ENCODE measurements at regions not wholly inside any gene's neighbourhood (a gene's known extent, or its start where the extent isn't known, plus 50 kb on each side); places are given as distances from the start of the nearest gene placed in this dataset.
A peak's percentile ranks its signal among the peaks of the same experiment; 100 is the strongest.
"Not testable (repeated sequence)": the region's sequence is repeated elsewhere in the genome, so short reads cannot be mapped to it uniquely, and the experiment has no call there.

GRCh38 chr7:32761451-32762205, 129.9 kb downstream of the KBTBD2 start:
- no peak for DNase-seq (ENCODE audit: low read depth)
- H3K4me3 ChIP-seq (ENCODE audit: low read length), result peak overlapping the region; percentile 34
- no peak for TF ChIP-seq CTCF (conservative IDR thresholded peaks at IDR 0.05; ENCODE audit: low read length)

- H3K4me3 ChIP-seq (ENCODE audit: low read length); DNase-seq (ENCODE audit: low read depth): not testable (repeated sequence)
Observed at GRCh38 chr7:32760755-32761154, 130.8 kb downstream of the KBTBD2 start.

- DNase-seq (ENCODE audit: low read depth); H3K4me3 ChIP-seq (ENCODE audit: low read length): not testable (repeated sequence)
Observed at GRCh38 chr7:32759859-32760258, 131.7 kb downstream of the KBTBD2 start.

- DNase-seq (ENCODE audit: low read depth); H3K4me3 ChIP-seq (ENCODE audit: low read length): not testable (repeated sequence)
Observed at GRCh38 chr7:32753872-32754271, 137.7 kb downstream of the KBTBD2 start.

- DNase-seq (ENCODE audit: low read depth); H3K4me3 ChIP-seq (ENCODE audit: low read length): not testable (repeated sequence)
Observed at GRCh38 chr7:32748337-32748736, 143.2 kb downstream of the KBTBD2 start.

GRCh38 chr7:32747443-32748148, 144.0 kb downstream of the KBTBD2 start:
- not testable (repeated sequence) for H3K4me3 ChIP-seq (ENCODE audit: low read length); DNase-seq (ENCODE audit: low read depth)

GRCh38 chr7:32741853-32742476, 149.6 kb downstream of the KBTBD2 start:
- DNase-seq (ENCODE audit: low read depth), result not testable (repeated sequence)

GRCh38 chr7:32739749-32740148, 151.8 kb downstream of the KBTBD2 start:
- H3K4me3 ChIP-seq (ENCODE audit: low read length); DNase-seq (ENCODE audit: low read depth): not testable (repeated sequence)

More at GRCh38 chr7:32741853-32742476, 149.6 kb downstream of the KBTBD2 start:
- H3K4me3 ChIP-seq (ENCODE audit: low read length), result not testable (repeated sequence)

GRCh38 chr7:32738390-32738789, 153.2 kb downstream of the KBTBD2 start:
- not testable (repeated sequence) for DNase-seq (ENCODE audit: low read depth); H3K4me3 ChIP-seq (ENCODE audit: low read length)

- DNase-seq (ENCODE audit: low read depth); H3K4me3 ChIP-seq (ENCODE audit: low read length): not testable (repeated sequence)
Observed at GRCh38 chr7:32732767-32733166, 158.8 kb downstream of the KBTBD2 start.

- DNase-seq (ENCODE audit: low read depth), result not testable (repeated sequence)
- peak overlapping the region; percentile 46 for H3K4me3 ChIP-seq (ENCODE audit: low read length)
Observed at GRCh38 chr7:32729335-32729675, 162.3 kb downstream of the KBTBD2 start.

GRCh38 chr7:32728412-32729334, 162.9 kb downstream of the KBTBD2 start:
- DNase-seq (ENCODE audit: low read depth), result peak; percentile 56

GRCh38 chr7:32727483-32728411, 163.8 kb downstream of the KBTBD2 start:
- H3K4me3 ChIP-seq (ENCODE audit: low read length), result peak overlapping the region; percentile 66
- DNase-seq (ENCODE audit: low read depth), result peak; percentile 47

More at GRCh38 chr7:32728412-32729334, 162.9 kb downstream of the KBTBD2 start:
- H3K4me3 ChIP-seq (ENCODE audit: low read length), result peak overlapping the region; percentile 66

GRCh38 chr7:32722837-32723236, 168.7 kb downstream of the KBTBD2 start:
- not testable (repeated sequence) for DNase-seq (ENCODE audit: low read depth); H3K4me3 ChIP-seq (ENCODE audit: low read length)
